GM19238 (cell line): ENCODE measurements at regions not wholly inside any gene's neighbourhood (a gene's known extent, or its start where the extent isn't known, plus 50 kb on each side); places are given as distances from the start of the nearest gene placed in this dataset.

Source experiments
- DNase-seq: peaks from one replicate; pipeline ENCODE4 v3.0.0; 2011; ENCODE audit warnings: low spot score; ENCODE audit not compliant: insufficient read length

DNA sequence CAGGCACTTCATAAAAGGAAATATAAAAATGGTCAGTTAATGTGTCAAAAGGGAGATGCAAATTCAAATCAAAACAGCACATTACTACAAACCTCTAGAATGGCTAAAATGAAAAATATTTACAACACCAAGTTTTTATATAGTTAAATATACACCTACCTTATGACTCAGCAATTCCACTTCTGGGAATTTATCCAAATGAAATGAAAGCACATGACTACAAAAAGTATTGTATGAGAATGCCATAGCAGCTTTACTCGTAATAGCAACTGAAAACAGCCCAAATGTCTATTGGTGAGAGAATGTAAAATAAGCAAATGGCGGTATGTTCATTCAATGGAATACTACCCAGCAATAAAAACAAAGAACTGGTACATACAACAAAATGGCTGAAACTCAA is 175.8 kb upstream of the SPAG17 start:
- no peak for DNase-seq

DNA sequence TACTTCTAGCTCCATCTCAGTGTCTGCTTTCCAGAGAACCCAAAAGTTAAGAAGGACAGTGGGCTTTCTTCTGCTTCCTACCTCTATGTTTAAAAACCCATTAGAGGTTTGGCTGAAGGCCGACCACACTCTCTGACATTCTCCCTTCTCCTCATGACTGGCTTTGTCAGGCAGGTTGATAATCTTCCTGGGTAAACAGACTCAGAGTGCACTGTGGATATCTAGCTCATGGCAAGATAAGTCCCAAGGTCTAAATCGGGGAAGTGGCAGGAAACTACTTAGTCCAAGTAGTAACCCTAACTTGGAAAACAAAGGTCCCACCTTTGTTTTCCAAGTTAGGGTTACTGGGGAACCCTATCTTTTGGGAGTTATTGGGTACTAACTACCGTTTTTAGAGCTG is 161.9 kb upstream of the SPAG17 start:
- no peak for DNase-seq

- DNase-seq = no peak
Measured at GRCh38 chr1:118340928-118341910, 156.2 kb upstream of the SPAG17 start.

DNA sequence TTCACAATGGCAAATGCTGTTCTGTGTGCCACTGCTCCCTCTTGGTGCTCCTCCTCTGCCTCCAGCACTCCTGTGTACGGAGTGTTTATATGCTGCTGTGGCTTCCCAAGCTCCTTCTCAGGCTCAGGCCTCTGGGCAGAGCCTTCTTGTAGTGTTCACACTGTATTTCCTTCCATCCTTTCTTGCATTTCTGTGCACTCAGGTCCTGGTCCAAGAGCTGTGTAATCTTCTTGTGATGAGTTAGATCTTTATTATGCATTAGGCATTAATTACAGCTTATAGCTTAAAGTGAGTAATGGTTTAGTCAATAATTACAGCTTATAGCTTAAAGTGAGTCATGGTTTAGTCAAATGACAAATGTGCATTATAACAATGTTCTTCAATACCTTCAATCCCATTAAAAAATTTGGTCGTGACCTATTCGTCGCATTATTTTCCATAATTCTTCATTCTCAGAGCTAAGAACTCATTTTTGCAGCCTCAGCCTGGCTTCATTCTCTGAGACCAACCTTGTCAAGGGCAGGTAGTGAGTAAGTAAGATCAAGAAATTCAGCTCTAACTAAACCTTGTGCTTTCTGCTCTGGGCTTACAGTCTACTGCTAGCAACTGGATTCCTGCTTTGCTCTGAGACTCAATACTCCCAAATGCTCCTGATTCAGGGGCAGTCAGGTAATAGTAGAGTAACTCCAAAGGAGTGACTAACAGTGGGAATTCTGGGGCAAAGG is 154.5 kb upstream of the SPAG17 start:
- DNase-seq = no peak

DNA sequence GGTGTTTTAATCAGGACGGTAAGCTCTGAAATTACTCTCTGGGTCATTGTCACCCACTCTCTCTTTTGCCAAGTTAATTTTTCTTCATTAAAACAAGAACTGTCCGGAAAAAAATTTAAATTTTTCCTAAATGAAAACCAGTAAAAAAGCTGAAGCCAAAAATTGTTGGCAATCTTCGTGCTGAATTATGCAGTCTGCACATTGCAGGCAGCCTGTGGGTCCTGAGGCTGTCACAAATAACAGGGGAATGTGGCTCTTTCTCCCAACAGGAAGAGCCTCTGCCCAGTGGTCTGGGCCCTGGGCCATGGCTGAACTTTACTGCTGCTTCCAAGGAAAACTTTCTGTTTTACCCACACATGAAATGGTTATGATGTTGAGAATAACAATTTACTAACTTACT is 153.9 kb upstream of the SPAG17 start:
- no peak for DNase-seq

DNA sequence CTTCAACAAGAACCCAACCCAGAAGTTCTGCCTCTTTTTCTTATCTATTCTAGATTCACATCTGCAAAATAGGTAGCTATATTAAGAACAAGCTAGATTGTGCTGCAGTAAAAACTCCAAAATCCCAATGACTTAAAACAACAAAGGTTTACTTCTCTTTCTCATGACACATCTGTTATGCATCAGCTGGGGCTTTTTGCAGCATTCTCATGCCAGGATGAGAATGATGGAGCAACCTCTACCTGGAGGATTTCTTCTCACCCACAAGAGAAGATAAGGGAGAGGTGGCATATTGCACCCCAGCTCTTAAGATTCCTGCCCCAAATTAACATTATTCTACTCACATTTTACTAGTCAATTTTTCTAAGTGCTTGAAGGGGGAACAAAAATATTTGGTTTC is 152.3 kb upstream of the SPAG17 start:
- DNase-seq = no peak

GRCh38 chr1:118335331-118335732 is 150.3 kb upstream of the SPAG17 start:
- DNase-seq = peak; percentile 7

GRCh38 chr1:118334506-118334905 is 149.5 kb upstream of the SPAG17 start:
- DNase-seq = no peak

GRCh38 chr1:118333601-118334210 is 148.7 kb upstream of the SPAG17 start:
- no peak for DNase-seq

DNA sequence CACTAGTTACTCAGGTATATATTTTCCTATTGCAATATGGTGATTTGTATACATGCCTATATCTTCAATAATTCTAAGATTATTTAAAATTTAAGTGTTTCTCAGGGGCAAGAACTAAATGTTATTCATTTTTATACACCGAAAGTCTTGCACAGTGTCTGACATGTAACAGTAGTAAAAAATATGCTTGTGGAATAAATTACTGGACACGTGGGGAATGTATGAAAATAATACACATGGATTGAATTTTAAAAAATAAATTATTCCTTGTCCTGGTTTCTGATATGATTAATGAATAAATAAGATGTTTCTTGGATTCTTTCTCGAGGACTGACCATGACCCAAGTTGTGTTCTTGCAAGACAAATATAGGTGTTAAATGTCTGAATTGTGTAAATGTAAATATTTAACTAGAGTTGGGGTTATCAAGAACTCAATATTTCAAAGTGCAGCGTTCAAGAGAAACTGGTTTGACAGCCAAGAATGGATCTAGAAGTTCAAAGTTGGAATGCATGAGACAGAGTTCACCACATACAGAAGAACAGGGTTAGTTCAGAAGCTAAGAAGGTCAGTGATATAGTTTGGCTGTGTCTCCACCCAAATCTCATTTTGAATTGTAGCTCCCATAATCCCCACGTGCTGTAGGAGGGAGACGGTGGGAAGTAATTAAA is 142.1 kb upstream of the SPAG17 start:
- DNase-seq = no peak

- no peak for DNase-seq
Measured at GRCh38 chr1:118325550-118326225, 140.7 kb upstream of the SPAG17 start.

GRCh38 chr1:118323246-118323645 is 138.2 kb upstream of the SPAG17 start:
- no peak for DNase-seq

DNA sequence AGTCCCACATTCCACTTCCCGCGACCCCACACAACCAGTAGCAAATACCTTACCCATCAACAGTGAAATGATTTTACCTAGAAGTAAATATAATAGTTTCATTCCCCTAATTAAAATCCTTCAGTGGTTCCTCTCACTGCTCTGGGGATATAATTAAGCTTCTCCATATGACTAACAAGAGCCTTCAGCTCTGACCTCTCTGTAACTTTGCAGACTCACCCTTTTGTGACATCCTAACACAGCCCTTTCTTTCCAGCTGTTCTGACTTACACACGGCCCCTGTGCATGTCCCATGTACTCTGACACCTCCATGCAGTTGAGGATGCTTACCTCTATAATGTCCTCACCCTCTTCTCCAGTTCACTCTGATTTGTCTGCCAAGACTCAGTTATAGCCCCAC is 137.3 kb upstream of the SPAG17 start:
- DNase-seq = no peak

- DNase-seq = no peak
Measured at GRCh38 chr1:118321840-118322239, 136.8 kb upstream of the SPAG17 start.

DNA sequence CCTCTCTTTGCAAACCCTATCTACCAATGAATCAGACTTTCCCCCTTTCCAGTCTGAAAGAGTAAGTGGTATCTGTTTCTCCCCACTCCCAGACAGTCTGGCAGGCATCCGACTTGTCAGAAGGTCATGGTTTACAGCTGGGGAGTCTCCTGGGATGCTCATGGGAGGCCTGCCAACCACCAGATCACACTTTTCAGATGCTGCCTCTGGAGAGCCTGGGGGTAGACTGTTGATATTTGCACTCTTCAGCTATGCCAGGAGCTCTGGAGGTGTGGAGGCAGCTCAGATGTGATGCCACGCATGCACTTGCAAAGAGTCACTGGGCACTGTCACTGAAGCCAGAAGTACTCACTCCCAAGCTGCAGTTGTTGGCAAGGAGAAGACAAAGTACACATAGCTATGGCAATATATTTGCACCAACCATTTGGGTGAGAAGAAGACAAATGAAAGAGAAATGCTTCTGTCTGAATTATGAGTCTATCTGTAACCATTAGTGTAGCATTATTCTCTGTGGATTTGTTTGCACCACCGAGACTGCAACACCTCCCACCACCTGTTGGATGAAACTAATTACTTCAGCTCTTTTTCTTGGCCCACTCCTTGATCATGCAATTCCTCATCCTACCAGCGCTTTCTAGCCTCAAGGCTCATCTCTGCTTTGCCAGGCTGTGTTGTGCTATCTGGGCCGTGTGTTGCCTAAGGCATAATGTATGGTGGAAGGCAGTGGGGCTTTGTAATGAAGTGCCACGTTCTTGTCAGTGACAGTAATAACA is 133.0 kb upstream of the SPAG17 start:
- DNase-seq = no peak

- no peak for DNase-seq
Measured at GRCh38 chr1:118306851-118307250, 121.8 kb upstream of the SPAG17 start.

DNA sequence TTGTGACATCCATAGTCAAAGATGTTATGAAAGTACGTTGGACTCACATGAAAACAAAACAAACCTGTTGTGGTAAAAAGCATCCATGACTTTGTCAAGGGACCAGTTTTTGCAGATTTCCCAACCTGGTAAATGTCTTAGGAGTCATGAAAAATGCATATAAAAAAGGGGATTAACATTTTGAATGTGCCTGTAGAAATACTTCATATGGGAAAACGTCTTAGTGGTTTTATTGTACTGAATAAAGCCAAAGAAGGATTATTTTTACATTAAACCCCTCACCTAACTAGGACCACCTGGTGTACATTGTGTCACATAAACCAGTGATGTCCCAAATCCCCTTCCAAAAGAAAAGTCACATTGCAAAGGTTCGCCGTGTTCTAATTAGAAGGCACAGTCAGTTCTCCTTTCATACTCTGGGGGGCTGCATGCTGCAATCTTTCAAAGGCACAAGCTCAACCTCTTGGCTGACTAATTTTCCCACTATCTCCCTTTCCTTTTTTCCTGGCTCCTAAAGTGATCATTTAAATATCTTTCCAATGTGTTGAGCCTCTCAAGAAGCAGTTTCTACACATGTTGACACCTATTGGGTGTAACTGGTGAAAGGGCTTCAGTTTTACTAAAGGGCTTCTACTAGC is 119.8 kb upstream of the SPAG17 start:
- no peak for DNase-seq

- no peak for DNase-seq
Measured at GRCh38 chr1:118303534-118303933, 118.5 kb upstream of the SPAG17 start.

DNA sequence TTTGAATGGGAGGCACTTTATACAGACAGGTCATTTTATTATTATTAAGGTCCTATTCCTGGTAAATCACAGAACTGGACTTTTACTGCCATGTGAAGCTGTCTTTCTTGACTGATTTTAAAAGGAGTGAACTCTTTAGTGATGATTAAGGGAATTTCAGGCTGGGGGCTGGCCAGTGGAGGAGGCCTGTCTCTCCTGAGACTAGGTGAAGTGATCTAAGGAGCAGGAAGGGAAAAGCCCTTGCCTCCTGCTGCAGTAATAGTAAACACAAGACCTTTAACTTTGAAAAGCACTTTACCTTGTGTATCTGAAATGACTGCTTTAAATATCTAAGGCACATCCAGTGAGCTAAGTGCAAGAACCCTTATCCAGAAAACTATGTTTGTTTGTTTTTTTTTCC is 118.0 kb upstream of the SPAG17 start:
- no peak for DNase-seq

DNA sequence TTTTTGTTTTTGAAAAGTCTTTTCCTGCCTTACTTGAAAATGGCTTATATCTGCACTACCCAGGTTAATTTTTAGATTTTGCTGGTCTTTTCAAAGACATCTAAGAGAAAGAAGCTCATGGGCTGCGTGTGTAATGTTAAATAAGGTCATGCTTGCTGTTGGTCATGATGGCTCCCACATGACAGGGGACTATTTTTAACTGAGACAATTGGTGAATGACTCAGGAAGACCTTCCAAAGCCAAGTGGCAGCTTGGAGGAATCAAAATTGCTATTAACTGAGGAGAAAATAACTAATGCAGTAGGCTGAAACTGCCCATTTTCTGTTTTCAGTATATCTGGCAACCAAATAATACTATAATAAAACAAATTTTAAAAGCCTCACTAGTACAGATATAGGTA is 117.1 kb upstream of the SPAG17 start:
- DNase-seq = no peak
